ENCODE measurements at regions not wholly inside any gene's neighbourhood (a gene's known extent, or its start where the extent isn't known, plus 50 kb on each side); places are given as distances from the start of the nearest gene placed in this dataset.

DNA sequence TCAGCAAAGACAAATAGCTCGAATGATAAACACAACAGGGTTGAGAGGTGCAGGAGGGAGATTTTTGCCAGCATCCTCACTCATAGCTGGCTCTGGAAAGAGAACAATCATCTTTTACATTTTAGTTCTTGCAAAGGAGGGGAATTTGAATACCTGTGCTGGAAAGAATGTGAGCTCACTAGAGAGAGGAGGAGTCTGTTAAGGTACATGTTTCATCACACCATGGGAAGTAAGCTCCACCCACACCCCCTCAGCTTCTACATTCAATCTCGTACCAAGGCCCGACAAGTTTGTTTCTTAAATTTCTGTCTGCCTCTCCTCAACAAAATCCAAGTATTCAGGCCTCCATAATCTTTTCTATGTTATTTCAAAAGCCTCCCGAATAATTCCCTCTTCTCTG, 254.6 kb downstream of the BRINP1 start:
- WGBS, 2 donors: 76 to 77% methylated on average over 4 of the region's 4 CpGs
- H3K27me3 ChIP-seq: no peaks in the 10 kb centered on the region
- DNase-seq (no peak), ATAC-seq (ENCODE audit: low FRiP score in 2 of 2) (no peak)
- no peak overlapping the region for H3K4me3 ChIP-seq
- H3K36me3 ChIP-seq: no peaks in the 10 kb centered on the region
- no peak for TF ChIP-seq POLR2AphosphoS5 (IDR thresholded peaks at IDR 0.05)
- TF ChIP-seq, protein P1, sequence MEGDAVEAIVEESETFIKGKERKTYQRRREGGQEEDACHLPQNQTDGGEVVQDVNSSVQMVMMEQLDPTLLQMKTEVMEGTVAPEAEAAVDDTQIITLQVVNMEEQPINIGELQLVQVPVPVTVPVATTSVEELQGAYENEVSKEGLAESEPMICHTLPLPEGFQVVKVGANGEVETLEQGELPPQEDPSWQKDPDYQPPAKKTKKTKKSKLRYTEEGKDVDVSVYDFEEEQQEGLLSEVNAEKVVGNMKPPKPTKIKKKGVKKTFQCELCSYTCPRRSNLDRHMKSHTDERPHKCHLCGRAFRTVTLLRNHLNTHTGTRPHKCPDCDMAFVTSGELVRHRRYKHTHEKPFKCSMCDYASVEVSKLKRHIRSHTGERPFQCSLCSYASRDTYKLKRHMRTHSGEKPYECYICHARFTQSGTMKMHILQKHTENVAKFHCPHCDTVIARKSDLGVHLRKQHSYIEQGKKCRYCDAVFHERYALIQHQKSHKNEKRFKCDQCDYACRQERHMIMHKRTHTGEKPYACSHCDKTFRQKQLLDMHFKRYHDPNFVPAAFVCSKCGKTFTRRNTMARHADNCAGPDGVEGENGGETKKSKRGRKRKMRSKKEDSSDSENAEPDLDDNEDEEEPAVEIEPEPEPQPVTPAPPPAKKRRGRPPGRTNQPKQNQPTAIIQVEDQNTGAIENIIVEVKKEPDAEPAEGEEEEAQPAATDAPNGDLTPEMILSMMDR (IDR thresholded peaks at IDR 0.05): no peak
- TF ChIP-seq POLR2A (IDR thresholded peaks at IDR 0.05): no peak
- TF ChIP-seq EP300 (IDR thresholded peaks at IDR 0.05): no peak
- H3K27ac ChIP-seq: no peak overlapping the region
- no peaks in the 10 kb centered on the region for H3K4me1 ChIP-seq
- H3K9me3 ChIP-seq: no peaks in the 10 kb centered on the region

Data from upper lobe of left lung (tissue), 6 donors.